Femur (tissue), 1 donor: ENCODE measurements at regions not wholly inside any gene's neighbourhood (a gene's known extent, or its start where the extent isn't known, plus 50 kb on each side); places are given as distances from the start of the nearest gene placed in this dataset.
A peak's percentile ranks its signal among the peaks of the same experiment; 100 is the strongest.
"Not testable (repeated sequence)": the region's sequence is repeated elsewhere in the genome, so short reads cannot be mapped to it uniquely, and the experiment has no call there.

Experiments used
- DNase-seq: peaks from one replicate; pipeline ENCODE4 v3.0.0-alpha.2; 2017

GRCh38 chr5:62238584-62238983, 67.4 kb upstream of the KIF2A start:
- DNase-seq = not testable (repeated sequence)

GRCh38 chr5:62240494-62240893, 65.5 kb upstream of the KIF2A start:
- not testable (repeated sequence) for DNase-seq

GRCh38 chr5:62242000-62242399, 64.0 kb upstream of the KIF2A start:
- DNase-seq = not testable (repeated sequence)

GRCh38 chr5:62243046-62243445, 63.0 kb upstream of the KIF2A start:
- not testable (repeated sequence) for DNase-seq

GRCh38 chr5:62248192-62248591, 57.8 kb upstream of the KIF2A start:
- not testable (repeated sequence) for DNase-seq

- DNase-seq = not testable (repeated sequence)
Observed at GRCh38 chr5:62250085-62250484, 55.9 kb upstream of the KIF2A start.

- not testable (repeated sequence) for DNase-seq
Observed at GRCh38 chr5:62250919-62251318, 55.1 kb upstream of the KIF2A start.

GRCh38 chr5:62252519-62252918, 53.5 kb upstream of the KIF2A start:
- DNase-seq = not testable (repeated sequence)

- DNase-seq = peak; percentile 28
Observed at GRCh38 chr5:62255551-62255950, 50.5 kb upstream of the KIF2A start.

- no peak for DNase-seq
Observed at GRCh38 chr5:62256161-62257019, 49.6 kb upstream of the KIF2A start.
